CD14-positive monocyte (primary cell): ENCODE measurements at regions not wholly inside any gene's neighbourhood (a gene's known extent, or its start where the extent isn't known, plus 50 kb on each side); places are given as distances from the start of the nearest gene placed in this dataset.

Experiments
- DNase-seq, 3 donors: peaks; one replicate each; pipeline ENCODE4 v3.0.0-alpha.2; 2011 to 2022
- H2AFZ ChIP-seq: 2 replicates; pipeline ENCODE4 v1.6.0; 2012; ENCODE audit warnings: mild to moderate bottlenecking, low read depth, low read length, inconsistent platforms; ENCODE audit not compliant: insufficient read depth, poor library complexity, severe bottlenecking
- H3K27ac ChIP-seq, 2 donors: 1 replicate in 1 of 2; 2 replicates in 1 of 2; pipeline ENCODE4 v1.5.1; 2012 to 2013; ENCODE audit warnings: low read length in 2 of 2, control low read depth in 1 of 2, inconsistent platforms in 1 of 2, low read depth in 1 of 2, mild to moderate bottlenecking in 1 of 2
- H3K27me3 ChIP-seq, 2 donors: one replicate each; pipeline versions ENCODE4 v1.6.0 to v1.6.1; 2011 to 2013; ENCODE audit warnings: low read length in 2 of 2; ENCODE audit not compliant: control insufficient read depth in 2 of 2, insufficient read depth in 2 of 2
- H3K36me3 ChIP-seq, 2 donors: replicated peaks in 1 of 2; 1 replicate in 1 of 2; 2 replicates in 1 of 2; pipeline versions ENCODE4 v1.5.1 to v1.6.1; 2012 to 2013; ENCODE audit warnings: low read length in 2 of 2, control low read depth in 1 of 2, inconsistent platforms in 1 of 2, mild to moderate bottlenecking in 1 of 2; ENCODE audit not compliant: insufficient read depth in 2 of 2, control insufficient read depth in 1 of 2
- H3K4me1 ChIP-seq, 2 donors: 1 replicate in 1 of 2; 2 replicates in 1 of 2; pipeline versions ENCODE4 v1.5.1 to v1.6.1; 2012 to 2013; ENCODE audit warnings: low read length in 2 of 2, control low read depth in 1 of 2, inconsistent platforms in 1 of 2, mild to moderate bottlenecking in 1 of 2, moderate library complexity in 1 of 2; ENCODE audit not compliant: insufficient read depth in 2 of 2, control insufficient read depth in 1 of 2
- H3K4me2 ChIP-seq: replicated peaks from 2 replicates; pipeline ENCODE3; 2012; ENCODE audit warnings: low read length, moderate library complexity, mild to moderate bottlenecking; ENCODE audit not compliant: poor library complexity, severe bottlenecking; ENCODE audit errors: extremely low read depth
- H3K4me3 ChIP-seq, 3 experiments: fragments of 200-600 bp in 1 of 3; sonication (generic) in 1 of 3; replicated peaks in 1 of 3; 1 replicate in 2 of 3; 2 replicates in 1 of 3; pipeline ENCODE4 v1.5.1; 2011 to 2013; ENCODE audit warnings: low read length in 3 of 3, mild to moderate bottlenecking in 3 of 3, control low read depth in 2 of 3, low read depth in 2 of 3, inconsistent platforms in 1 of 3, moderate library complexity in 1 of 3
- H3K79me2 ChIP-seq: 2 replicates; pipeline ENCODE4 v1.6.0; 2012; ENCODE audit warnings: mild to moderate bottlenecking, control low read depth, inconsistent platforms, low read length, moderate library complexity; ENCODE audit not compliant: insufficient read depth
- H3K9ac ChIP-seq: 2 replicates; pipeline ENCODE4 v1.6.0; 2017; ENCODE audit warnings: low read length, mild to moderate bottlenecking; ENCODE audit not compliant: insufficient read depth, poor library complexity, severe bottlenecking
- H3K9me3 ChIP-seq, 2 donors: replicated peaks in 1 of 2; 1 replicate in 1 of 2; 2 replicates in 1 of 2; pipeline versions ENCODE4 v1.5.1 to v1.6.1; 2012 to 2013; ENCODE audit warnings: low read length in 2 of 2, control low read depth in 1 of 2; ENCODE audit not compliant: control insufficient read depth in 1 of 2, insufficient read depth in 1 of 2
- H4K20me1 ChIP-seq: 2 replicates; pipeline ENCODE4 v1.6.0; 2012; ENCODE audit warnings: mild to moderate bottlenecking, low read length, control low read depth, moderate library complexity; ENCODE audit not compliant: insufficient read depth
- H3K27ac Mint-ChIP-seq, 7 donors: one replicate each; pipeline ENCODE4 v1.8.0; 2020; ENCODE audit warnings: mild to moderate bottlenecking in 7 of 7, mixed read lengths in 7 of 7, moderate library complexity in 6 of 7, inconsistent platforms in 2 of 7
- H3K27me3 Mint-ChIP-seq, 3 donors: one replicate each; pipeline ENCODE4 v1.8.0; 2021 to 2022; ENCODE audit warnings: low read depth in 3 of 3, mild to moderate bottlenecking in 3 of 3, mixed read lengths in 3 of 3, moderate library complexity in 3 of 3, inconsistent platforms in 1 of 3
- H3K36me3 Mint-ChIP-seq, 2 donors: one replicate each; pipeline ENCODE4 v1.8.0; 2020; ENCODE audit warnings: mixed read lengths in 2 of 2, inconsistent platforms in 1 of 2, mild to moderate bottlenecking in 1 of 2
- H3K4me1 Mint-ChIP-seq: one replicate; pipeline ENCODE4 v1.8.0; 2020; ENCODE audit warnings: mild to moderate bottlenecking, mixed read lengths
- H3K4me3 Mint-ChIP-seq, 2 donors: one replicate each; pipeline ENCODE4 v1.8.0; 2020; ENCODE audit warnings: mild to moderate bottlenecking in 2 of 2, mixed read lengths in 2 of 2, moderate library complexity in 1 of 2
- H3K9me3 Mint-ChIP-seq, 7 donors: one replicate each; pipeline ENCODE4 v1.8.0; 2020 to 2022; ENCODE audit warnings: mixed read lengths in 7 of 7, mild to moderate bottlenecking in 6 of 7, moderate library complexity in 6 of 7, inconsistent platforms in 2 of 7
- CTCF ChIP-seq: fragments of 200-600 bp; IDR thresholded peaks from one replicate; pipeline ENCODE4 v1.8.0; 2022; ENCODE audit warnings: antibody characterized with exemption, mild to moderate bottlenecking
- WGBS: methylation state at CpG from one replicate; pipeline ENCODE4 v1.1.5; 2013; ENCODE audit warnings: missing lambda C conversion rate; ENCODE audit not compliant: insufficient coverage; 5-methylcytosine and 5-hydroxymethylcytosine counted together
- intact Hi-C, 2 donors: fragments of 100-400 bp; cut with micrococcal nuclease; formaldehyde crosslinking; loops; one replicate each; pipeline versions ENCODE4 v1.15.0 to v1.15.1; 2023

- no peaks in the 10 kb centered on the region for H3K4me1 Mint-ChIP-seq
- H3K4me2 ChIP-seq = no peak overlapping the region
- peaks cover 0 to 5% (median under 1%) of the 10 kb centered on the region in 7 donors for H3K9me3 Mint-ChIP-seq
- DNase-seq = no peak
- H3K9ac ChIP-seq = no peak overlapping the region
- no peak overlapping the region for H3K27ac Mint-ChIP-seq
- peaks cover 1 to 2% (median 1%) of the 10 kb centered on the region in 3 donors for H3K27me3 Mint-ChIP-seq
- no peaks in the 10 kb centered on the region for H3K36me3 ChIP-seq
- no peaks in the 10 kb centered on the region for H3K4me1 ChIP-seq
- no peak for TF ChIP-seq CTCF
- no peaks in the 10 kb centered on the region for H3K36me3 Mint-ChIP-seq
- no peak overlapping the region for H2AFZ ChIP-seq
- H3K4me3 ChIP-seq = no peak overlapping the region
- no peaks in the 10 kb centered on the region for H3K27me3 ChIP-seq
- intact Hi-C loops = no loop called here
- H4K20me1 ChIP-seq = no peaks in the 10 kb centered on the region
- no peak overlapping the region for H3K27ac ChIP-seq
- peaks cover 0 to under 1% of the 10 kb centered on the region in 2 donors for H3K9me3 ChIP-seq
- H3K79me2 ChIP-seq = no peaks in the 10 kb centered on the region
- no peak overlapping the region for H3K4me3 Mint-ChIP-seq
- WGBS = 37% methylated on average over 5 of the region's 9 CpGs
Measured at GRCh38 chr10:129275886-129276285, 191.2 kb upstream of the MGMT start.

GRCh38 chr10:129277084-129277483 lies 190.0 kb upstream of the MGMT start:
- Histone ChIP-seq H3K4me1 (no peaks in the 10 kb centered on the region), H4K20me1 (no peaks in the 10 kb centered on the region), H3K9ac (no peak overlapping the region), H3K36me3 (no peaks in the 10 kb centered on the region), H2AFZ (no peak overlapping the region), H3K27me3 (no peaks in the 10 kb centered on the region), H3K9me3 (no peaks in the 10 kb centered on the region), H3K79me2 (no peaks in the 10 kb centered on the region), H3K27ac (no peak overlapping the region), H3K4me2 (no peak overlapping the region), H3K4me3 (no peak overlapping the region)
- WGBS = 91% methylated on average over 13 of the region's 13 CpGs
- no peak for TF ChIP-seq CTCF
- Mint-ChIP-seq H3K27ac (no peak overlapping the region), H3K9me3 (peaks cover 0 to 5% (median 2%) of the 10 kb centered on the region in 7 donors), H3K36me3 (no peaks in the 10 kb centered on the region), H3K27me3 (peaks cover 1 to 2% (median 1%) of the 10 kb centered on the region in 3 donors), H3K4me3 (no peak overlapping the region), H3K4me1 (no peaks in the 10 kb centered on the region)
- intact Hi-C loops = no loop called here
- no peak for DNase-seq
